ENCODE measurements at regions not wholly inside any gene's neighbourhood (a gene's known extent, or its start where the extent isn't known, plus 50 kb on each side); places are given as distances from the start of the nearest gene placed in this dataset.

DNA sequence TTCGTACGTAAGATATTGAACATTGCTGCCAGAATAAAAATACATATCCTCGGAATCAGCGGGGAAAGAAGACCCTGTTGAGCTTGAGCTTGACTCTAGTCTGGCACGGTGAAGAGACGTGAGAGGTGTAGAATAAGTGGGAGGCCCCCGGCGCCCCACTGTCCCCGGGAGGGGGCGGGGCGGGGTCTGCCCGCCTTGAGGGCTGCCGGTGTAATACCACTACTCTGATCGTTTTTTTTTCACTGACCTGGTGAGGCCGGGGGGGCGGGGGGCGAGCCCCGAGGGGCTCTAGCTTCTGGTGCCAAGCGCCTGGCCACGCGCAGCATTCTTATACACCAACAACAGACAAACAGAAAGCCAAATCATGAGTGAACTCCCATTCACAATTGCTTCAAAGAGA is 324.0 kb upstream of the REG3G start:
- H3K4ac ChIP-seq (ENCODE audit: low read length), result no peak overlapping the region
- H2AK5ac ChIP-seq (ENCODE audit: low read depth, low read length), result no peak overlapping the region
- no peak overlapping the region for H4K8ac ChIP-seq (ENCODE audit: low read depth, low read length)
- no peaks in the 10 kb centered on the region for H3K9me3 ChIP-seq (replicated peaks in 1 of 2; ENCODE audit: control insufficient read depth in 2 of 2, insufficient read depth in 1 of 2, low read depth in 1 of 2, low read length in 2 of 2)
- no CpG with 5 or more reads among the region's 21 CpGs for WGBS, 2 donors (ENCODE audit: extremely low coverage in 2 of 2, insufficient read length in 2 of 2, insufficient replicate concordance in 1 of 2)
- peaks cover 0 to 2% of the 10 kb centered on the region in 2 donors for H3K4me1 ChIP-seq (ENCODE audit: control insufficient read depth in 2 of 2, insufficient read depth in 1 of 2, low read depth in 1 of 2, low read length in 2 of 2)
- H3K14ac ChIP-seq (ENCODE audit: low read length), result no peak overlapping the region
- no peak overlapping the region for H2BK5ac ChIP-seq (ENCODE audit: low read length)
- H2BK12ac ChIP-seq (ENCODE audit: low read length), result no peak overlapping the region
- H2AFZ ChIP-seq (ENCODE audit: low read length), result no peak overlapping the region
- no peak overlapping the region for H3K27ac ChIP-seq (replicated peaks; ENCODE audit: low read length)
- H3K23ac ChIP-seq (ENCODE audit: low read depth, low read length, poor library complexity), result no peak overlapping the region
- no peaks in the 10 kb centered on the region for H3K36me3 ChIP-seq (replicated peaks in 1 of 2; ENCODE audit: control insufficient read depth in 2 of 2, insufficient read depth in 2 of 2, low read length in 2 of 2)
- H3K18ac ChIP-seq (ENCODE audit: low read length), result no peak overlapping the region
- H3K9ac ChIP-seq (ENCODE audit: low read depth, low read length, poor library complexity), result no peak overlapping the region
- no peaks in the 10 kb centered on the region for H3K79me1 ChIP-seq (ENCODE audit: low read depth, low read length)
- H4K91ac ChIP-seq (ENCODE audit: low read depth, low read length, poor library complexity), result no peak overlapping the region
- no peak overlapping the region for H2BK15ac ChIP-seq (ENCODE audit: low read length)
- H2BK120ac ChIP-seq (ENCODE audit: low read depth, low read length), result no peak overlapping the region
- no peak for DNase-seq (ENCODE audit: low spot score)
- no peak overlapping the region for H3K4me3 ChIP-seq (ENCODE audit: low read length in 2 of 2)
- H3K27me3 ChIP-seq (ENCODE audit: control insufficient read depth in 3 of 3, insufficient read depth in 3 of 3, low read depth in 1 of 3, low read length in 3 of 3), result no peaks in the 10 kb centered on the region
- H3K4me2 ChIP-seq (ENCODE audit: insufficient read depth, low read length, poor library complexity, severe bottlenecking), result no peak overlapping the region

DNA sequence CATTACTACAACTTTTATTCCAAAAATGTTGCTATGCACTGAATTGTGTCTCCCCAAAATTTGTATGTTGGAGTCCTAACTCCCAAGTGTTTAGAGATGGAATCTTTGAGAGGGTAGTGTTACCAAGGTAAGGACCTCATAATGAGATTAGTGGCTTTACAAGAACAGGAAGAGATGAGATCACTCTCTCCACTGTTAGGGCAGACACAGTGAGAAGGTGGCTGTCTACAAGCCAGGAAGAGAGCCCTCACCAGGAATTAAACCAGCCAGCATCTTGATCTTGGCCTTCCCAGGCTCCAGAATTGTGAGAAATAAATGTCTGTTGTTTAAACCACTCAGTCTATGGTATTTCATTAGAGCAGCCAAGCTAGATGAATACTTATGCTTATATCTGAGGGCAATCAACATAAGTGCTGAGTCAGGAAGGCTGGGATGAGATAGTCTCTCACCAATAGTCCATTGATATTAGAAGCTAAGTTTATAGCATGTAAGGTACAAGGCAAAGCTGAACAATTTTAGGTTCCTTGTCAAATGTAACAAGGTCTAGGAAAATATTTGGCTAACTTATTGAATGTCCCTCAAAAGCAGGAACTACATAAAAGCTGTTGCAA is 317.6 kb upstream of the REG3G start:
- no peak overlapping the region for H4K91ac ChIP-seq (ENCODE audit: low read depth, low read length, poor library complexity)
- no peak overlapping the region for H2BK120ac ChIP-seq (ENCODE audit: low read depth, low read length)
- H3K9ac ChIP-seq (ENCODE audit: low read depth, low read length, poor library complexity), result no peak overlapping the region
- H3K9me3 ChIP-seq (replicated peaks in 1 of 2; ENCODE audit: control insufficient read depth in 2 of 2, insufficient read depth in 1 of 2, low read depth in 1 of 2, low read length in 2 of 2), result no peaks in the 10 kb centered on the region
- H3K27ac ChIP-seq (replicated peaks; ENCODE audit: low read length), result no peak overlapping the region
- no peak overlapping the region for H3K18ac ChIP-seq (ENCODE audit: low read length)
- no peak overlapping the region for H4K8ac ChIP-seq (ENCODE audit: low read depth, low read length)
- no peak overlapping the region for H2AK5ac ChIP-seq (ENCODE audit: low read depth, low read length)
- H3K14ac ChIP-seq (ENCODE audit: low read length), result no peak overlapping the region
- H3K4me1 ChIP-seq (ENCODE audit: control insufficient read depth in 2 of 2, insufficient read depth in 1 of 2, low read depth in 1 of 2, low read length in 2 of 2), result no peaks in the 10 kb centered on the region
- H2BK15ac ChIP-seq (ENCODE audit: low read length), result no peak overlapping the region
- no peak overlapping the region for H3K23ac ChIP-seq (ENCODE audit: low read depth, low read length, poor library complexity)
- H3K4me3 ChIP-seq (ENCODE audit: low read length in 2 of 2), result no peak overlapping the region
- H3K27me3 ChIP-seq (ENCODE audit: control insufficient read depth in 3 of 3, insufficient read depth in 3 of 3, low read depth in 1 of 3, low read length in 3 of 3), result no peaks in the 10 kb centered on the region
- H2AFZ ChIP-seq (ENCODE audit: low read length), result no peak overlapping the region
- H2BK5ac ChIP-seq (ENCODE audit: low read length), result no peak overlapping the region
- H3K79me1 ChIP-seq (ENCODE audit: low read depth, low read length), result no peaks in the 10 kb centered on the region
- no peak overlapping the region for H3K4me2 ChIP-seq (ENCODE audit: insufficient read depth, low read length, poor library complexity, severe bottlenecking)
- H3K4ac ChIP-seq (ENCODE audit: low read length), result no peak overlapping the region
- no peak for DNase-seq (ENCODE audit: low spot score)
- H2BK12ac ChIP-seq (ENCODE audit: low read length), result no peak overlapping the region
- H3K36me3 ChIP-seq (replicated peaks in 1 of 2; ENCODE audit: control insufficient read depth in 2 of 2, insufficient read depth in 2 of 2, low read length in 2 of 2), result no peaks in the 10 kb centered on the region

DNA sequence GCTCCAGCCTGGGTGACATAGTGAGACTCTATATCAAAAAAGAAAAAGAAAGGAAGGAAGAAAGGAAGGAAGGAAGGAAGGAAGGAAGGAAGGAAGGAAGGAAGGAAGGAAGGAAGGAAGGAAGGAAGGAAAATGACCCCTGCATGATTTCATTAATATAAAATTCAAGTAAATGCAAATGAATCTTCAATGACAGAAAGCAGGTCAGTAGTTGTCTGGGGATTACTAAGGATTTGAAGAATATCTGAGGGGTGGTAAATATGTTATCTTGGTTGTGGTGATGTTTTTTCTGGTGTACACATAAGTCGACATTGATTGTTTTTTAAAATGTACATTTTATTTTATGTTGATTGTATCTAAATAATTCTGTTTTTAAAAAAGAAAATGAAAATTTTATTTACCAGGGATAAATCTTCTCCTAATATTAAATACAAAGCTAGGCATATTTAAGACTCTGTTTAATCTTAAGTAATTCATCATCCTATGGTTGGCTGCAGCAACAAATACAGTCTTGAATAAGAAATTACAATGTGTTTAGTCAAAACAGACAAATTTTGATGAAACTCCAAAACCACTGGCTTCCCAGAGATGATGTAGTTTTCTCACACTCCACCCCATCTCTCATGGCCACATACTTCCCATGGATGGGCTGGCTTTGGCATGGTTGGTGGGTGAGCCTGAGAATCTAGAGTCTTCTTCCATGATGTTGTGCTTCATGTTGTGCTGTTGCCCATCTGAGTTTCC is 314.7 kb upstream of the REG3G start:
- no peak overlapping the region for H3K4me2 ChIP-seq (ENCODE audit: insufficient read depth, low read length, poor library complexity, severe bottlenecking)
- H3K4ac ChIP-seq (ENCODE audit: low read length), result no peak overlapping the region
- no peak overlapping the region for H2BK5ac ChIP-seq (ENCODE audit: low read length)
- H3K23ac ChIP-seq (ENCODE audit: low read depth, low read length, poor library complexity), result no peak overlapping the region
- no peak overlapping the region for H4K8ac ChIP-seq (ENCODE audit: low read depth, low read length)
- no peak for DNase-seq (ENCODE audit: low spot score)
- H2AK5ac ChIP-seq (ENCODE audit: low read depth, low read length), result no peak overlapping the region
- H3K79me1 ChIP-seq (ENCODE audit: low read depth, low read length), result no peaks in the 10 kb centered on the region
- no peak overlapping the region for H4K91ac ChIP-seq (ENCODE audit: low read depth, low read length, poor library complexity)
- no peak overlapping the region for H3K9ac ChIP-seq (ENCODE audit: low read depth, low read length, poor library complexity)
- WGBS, 2 donors (ENCODE audit: extremely low coverage in 2 of 2, insufficient read length in 2 of 2, insufficient replicate concordance in 1 of 2), result no CpG with 5 or more reads among the region's 1 CpG
- H2AFZ ChIP-seq (ENCODE audit: low read length), result no peak overlapping the region
- H3K27me3 ChIP-seq (ENCODE audit: control insufficient read depth in 3 of 3, insufficient read depth in 3 of 3, low read depth in 1 of 3, low read length in 3 of 3), result no peaks in the 10 kb centered on the region
- H3K4me1 ChIP-seq (ENCODE audit: control insufficient read depth in 2 of 2, insufficient read depth in 1 of 2, low read depth in 1 of 2, low read length in 2 of 2), result no peaks in the 10 kb centered on the region
- H2BK120ac ChIP-seq (ENCODE audit: low read depth, low read length), result no peak overlapping the region
- no peak overlapping the region for H3K18ac ChIP-seq (ENCODE audit: low read length)
- no peaks in the 10 kb centered on the region for H3K9me3 ChIP-seq (replicated peaks in 1 of 2; ENCODE audit: control insufficient read depth in 2 of 2, insufficient read depth in 1 of 2, low read depth in 1 of 2, low read length in 2 of 2)
- H2BK12ac ChIP-seq (ENCODE audit: low read length), result no peak overlapping the region
- no peak overlapping the region for H2BK15ac ChIP-seq (ENCODE audit: low read length)
- H3K36me3 ChIP-seq (replicated peaks in 1 of 2; ENCODE audit: control insufficient read depth in 2 of 2, insufficient read depth in 2 of 2, low read length in 2 of 2), result no peaks in the 10 kb centered on the region
- no peak overlapping the region for H3K14ac ChIP-seq (ENCODE audit: low read length)
- H3K4me3 ChIP-seq (ENCODE audit: low read length in 2 of 2), result no peak overlapping the region
- H3K27ac ChIP-seq (replicated peaks; ENCODE audit: low read length), result no peak overlapping the region

GRCh38 chr2:78715293-78715692 is 310.2 kb upstream of the REG3G start:
- Histone ChIP-seq H2BK5ac (ENCODE audit: low read length) (no peak overlapping the region), H2BK120ac (ENCODE audit: low read depth, low read length) (no peak overlapping the region), H3K4me1 (ENCODE audit: control insufficient read depth in 2 of 2, insufficient read depth in 1 of 2, low read depth in 1 of 2, low read length in 2 of 2) (no peaks in the 10 kb centered on the region), H3K18ac (ENCODE audit: low read length) (no peak overlapping the region), H3K4me3 (ENCODE audit: low read length in 2 of 2) (no peak overlapping the region), H3K9ac (ENCODE audit: low read depth, low read length, poor library complexity) (no peak overlapping the region), H2BK12ac (ENCODE audit: low read length) (no peak overlapping the region), H3K23ac (ENCODE audit: low read depth, low read length, poor library complexity) (no peak overlapping the region), H2BK15ac (ENCODE audit: low read length) (no peak overlapping the region), H3K9me3 (replicated peaks in 1 of 2; ENCODE audit: control insufficient read depth in 2 of 2, insufficient read depth in 1 of 2, low read depth in 1 of 2, low read length in 2 of 2) (no peaks in the 10 kb centered on the region), H3K36me3 (replicated peaks in 1 of 2; ENCODE audit: control insufficient read depth in 2 of 2, insufficient read depth in 2 of 2, low read length in 2 of 2) (no peaks in the 10 kb centered on the region), H2AK5ac (ENCODE audit: low read depth, low read length) (no peak overlapping the region), H4K91ac (ENCODE audit: low read depth, low read length, poor library complexity) (no peak overlapping the region), H3K27ac (replicated peaks; ENCODE audit: low read length) (no peak overlapping the region), H2AFZ (ENCODE audit: low read length) (no peak overlapping the region), H3K14ac (ENCODE audit: low read length) (no peak overlapping the region), H4K8ac (ENCODE audit: low read depth, low read length) (no peak overlapping the region), H3K27me3 (ENCODE audit: control insufficient read depth in 3 of 3, insufficient read depth in 3 of 3, low read depth in 1 of 3, low read length in 3 of 3) (no peaks in the 10 kb centered on the region), H3K79me1 (ENCODE audit: low read depth, low read length) (no peaks in the 10 kb centered on the region), H3K4ac (ENCODE audit: low read length) (no peak overlapping the region), H3K4me2 (ENCODE audit: insufficient read depth, low read length, poor library complexity, severe bottlenecking) (no peak overlapping the region)
- no peak for DNase-seq (ENCODE audit: low spot score)
- whole genome bisulfite sequencing, 2 donors (ENCODE audit: extremely low coverage in 2 of 2, insufficient read length in 2 of 2, insufficient replicate concordance in 1 of 2), result no CpG with 5 or more reads among the region's 3 CpGs
